ENCODE measurements at regions not wholly inside any gene's neighbourhood (a gene's known extent, or its start where the extent isn't known, plus 50 kb on each side); places are given as distances from the start of the nearest gene placed in this dataset.

GRCh38 chr5:88948746-88949600 lies 66.0 kb upstream of the MEF2C start:
- TF ChIP-seq CTCF (IDR thresholded peaks at IDR 0.05) (no peak), REST (IDR thresholded peaks at IDR 0.05; ENCODE audit: insufficient read depth in 1 of 2, low read depth in 2 of 2, low read length in 1 of 2) (no peak), POLR2AphosphoS5 (IDR thresholded peaks at IDR 0.05; ENCODE audit: low read depth, low read length) (no peak), TCF7L2 (IDR thresholded peaks at IDR 0.05; ENCODE audit: low read depth, low read length) (no peak)
